ENCODE measurements at regions not wholly inside any gene's neighbourhood (a gene's known extent, or its start where the extent isn't known, plus 50 kb on each side); places are given as distances from the start of the nearest gene placed in this dataset.

- Histone ChIP-seq H3K27me3 (ENCODE audit: control insufficient read depth in 2 of 2, insufficient read depth in 2 of 2, low read length in 2 of 2) (no peaks in the 10 kb centered on the region), H3K36me3 (ENCODE audit: control insufficient read depth in 2 of 2, extremely low read depth in 1 of 2, insufficient read depth in 2 of 2, low read length in 2 of 2) (no peaks in the 10 kb centered on the region), H3K9me1 (replicated peaks; ENCODE audit: control insufficient read depth, extremely low read depth, insufficient read depth, low read length) (no peaks in the 10 kb centered on the region), H2AFZ (ENCODE audit: low read depth, low read length) (no peak overlapping the region), H3K27ac (ENCODE audit: insufficient read depth, low read depth, low read length) (peak overlapping the region; percentile 73), H3K9ac (replicated peaks; ENCODE audit: extremely low read depth, insufficient read depth, low read length) (no peak overlapping the region), H3K4me1 (ENCODE audit: control insufficient read depth, extremely low read depth, insufficient read depth, low read length) (peaks cover 15% of the 10 kb centered on the region), H3K9me3 (replicated peaks; ENCODE audit: control insufficient read depth, insufficient read depth, low read length) (no peaks in the 10 kb centered on the region), H3K79me2 (ENCODE audit: control insufficient read depth, insufficient read depth, low read length) (no peaks in the 10 kb centered on the region), H4K20me1 (replicated peaks; ENCODE audit: control insufficient read depth, extremely low read depth, insufficient read depth, low read length) (no peaks in the 10 kb centered on the region), H3K4me2 (ENCODE audit: insufficient read depth, low read length) (peak overlapping the region; percentile 37), H3K4me3 (replicated peaks in 1 of 3; ENCODE audit: insufficient read depth in 1 of 3, low read depth in 1 of 3, low read length in 3 of 3) (no peak overlapping the region)
- FAIRE-seq (peak; percentile 97), DNase-seq (ENCODE audit: low read depth, low spot score) (peak; percentile 88)
- POLR2A ChIA-PET = no interaction called here
- no TSS peak for BruUV-seq (replicated peaks)
- dilution Hi-C loops (cut with MboI; ENCODE audit: extremely low pct_ligation_motif_present, low sequenced_read_pairs) (no loop called here), intact Hi-C loops (cut with micrococcal nuclease) (loop anchor here (1.0 to 10.0 kb wide), 2 partner anchors 8 to 1833 kb away; no protein-coding TSS in a partner anchor)
- CTCF ChIA-PET = interaction anchor here (1.7 kb wide), 1 partner anchor 8 kb away, joined by 4 read pairs; no protein-coding TSS in a partner anchor
- TF ChIP-seq GATA2 (IDR thresholded peaks at IDR 0.05; ENCODE audit: insufficient read depth, insufficient read length, low read depth, low read length) (peak; percentile 59), POLR2A (IDR thresholded peaks at IDR 0.05; ENCODE audit: low read depth, low read length) (no peak), FOS (IDR thresholded peaks at IDR 0.05; ENCODE audit: borderline replicate concordance, insufficient read depth, low read length) (peak; percentile 94), CTCF (IDR thresholded peaks at IDR 0.05; ENCODE audit: extremely low read depth in 1 of 2, insufficient read depth in 1 of 2, low read depth in 1 of 2, low read length in 2 of 2) (no peak), MYC (IDR thresholded peaks at IDR 0.05; ENCODE audit: low read depth, low read length) (no peak), POLR2AphosphoS5 (IDR thresholded peaks at IDR 0.05; ENCODE audit: insufficient read depth, low read depth, low read length) (peak; percentile 61), JUN (IDR thresholded peaks at IDR 0.05; ENCODE audit: borderline replicate concordance, insufficient read depth, insufficient read length, low read depth) (peak; percentile 86), EZH2 (IDR thresholded peaks at IDR 0.05; ENCODE audit: borderline replicate concordance, low read depth, low read length, severe bottlenecking) (no peak)
- TF ChIP-seq, protein P1, sequence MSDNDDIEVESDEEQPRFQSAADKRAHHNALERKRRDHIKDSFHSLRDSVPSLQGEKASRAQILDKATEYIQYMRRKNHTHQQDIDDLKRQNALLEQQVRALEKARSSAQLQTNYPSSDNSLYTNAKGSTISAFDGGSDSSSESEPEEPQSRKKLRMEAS (IDR thresholded peaks at IDR 0.05; ENCODE audit: insufficient read depth, insufficient read length) = no peak
Measured at GRCh38 chr4:42331914-42332368, 65.3 kb upstream of the SHISA3 start.

All from endothelial cell of umbilical vein (primary cell).